Trophoblast cell (in vitro differentiated cells and primary cell): ENCODE measurements at regions not wholly inside any gene's neighbourhood (a gene's known extent, or its start where the extent isn't known, plus 50 kb on each side); places are given as distances from the start of the nearest gene placed in this dataset.
"Not testable (repeated sequence)": the region's sequence is repeated elsewhere in the genome, so short reads cannot be mapped to it uniquely, and the experiment has no call there.

ENCODE experiments used
- DNase-seq, 2 donors: peaks; one replicate each; pipeline ENCODE4 v3.0.0-alpha.2; 2016
- H2AFZ ChIP-seq: 2 replicates; pipeline ENCODE4 v1.6.1; 2013; ENCODE audit warnings: low read length, moderate library complexity, mild to moderate bottlenecking; ENCODE audit not compliant: insufficient read depth, poor library complexity
- H2AK5ac ChIP-seq: 2 replicates; pipeline ENCODE4 v1.6.1; 2013; ENCODE audit warnings: mild to moderate bottlenecking, low read length
- H2BK120ac ChIP-seq: 2 replicates; pipeline ENCODE4 v1.6.1; 2013; ENCODE audit warnings: low read length, mild to moderate bottlenecking, moderate library complexity; ENCODE audit not compliant: insufficient read depth, poor library complexity
- H2BK12ac ChIP-seq: 2 replicates; pipeline ENCODE4 v1.6.1; 2013; ENCODE audit warnings: mild to moderate bottlenecking, low read length, moderate library complexity
- H2BK5ac ChIP-seq: 2 replicates; pipeline ENCODE4 v1.6.1; 2013; ENCODE audit warnings: low read length, low read depth, moderate library complexity, mild to moderate bottlenecking; ENCODE audit not compliant: poor library complexity
- H3K14ac ChIP-seq: 2 replicates; pipeline ENCODE4 v1.6.1; 2013; ENCODE audit warnings: mild to moderate bottlenecking, low read length
- H3K18ac ChIP-seq: 2 replicates; pipeline ENCODE4 v1.6.1; 2013; ENCODE audit warnings: mild to moderate bottlenecking, low read length
- H3K23ac ChIP-seq: 2 replicates; pipeline ENCODE4 v1.6.1; 2013; ENCODE audit warnings: low read length
- H3K27ac ChIP-seq: 2 replicates; pipeline ENCODE4 v1.5.1; 2013; ENCODE audit warnings: low read depth, mild to moderate bottlenecking, inconsistent platforms, low read length, moderate library complexity
- H3K27me3 ChIP-seq: 2 replicates; pipeline ENCODE4 v1.6.1; 2013; ENCODE audit warnings: inconsistent platforms, mild to moderate bottlenecking, low read length, moderate library complexity; ENCODE audit not compliant: insufficient read depth
- H3K36me3 ChIP-seq, 2 experiments: 1 replicate in 1 of 2; 2 replicates in 1 of 2; pipeline ENCODE4 v1.6.1; 2013; ENCODE audit warnings: low read length in 2 of 2, mild to moderate bottlenecking in 2 of 2, moderate library complexity in 1 of 2; ENCODE audit not compliant: insufficient read depth in 2 of 2, control insufficient read depth in 1 of 2
- H3K4ac ChIP-seq: 2 replicates; pipeline ENCODE4 v1.6.1; 2013; ENCODE audit warnings: low read depth, mild to moderate bottlenecking, low read length, moderate library complexity
- H3K4me1 ChIP-seq, 2 experiments: 1 replicate in 1 of 2; 2 replicates in 1 of 2; pipeline ENCODE4 v1.6.1; 2013; ENCODE audit warnings: low read length in 2 of 2, mild to moderate bottlenecking in 2 of 2, moderate library complexity in 1 of 2; ENCODE audit not compliant: insufficient read depth in 2 of 2, control insufficient read depth in 1 of 2
- H3K4me2 ChIP-seq: 2 replicates; pipeline ENCODE4 v1.6.1; 2013; ENCODE audit warnings: inconsistent platforms, mild to moderate bottlenecking, low read length, moderate library complexity
- H3K4me3 ChIP-seq: 2 replicates; pipeline ENCODE4 v1.5.1; 2013; ENCODE audit warnings: mild to moderate bottlenecking, low read depth, low read length, inconsistent platforms
- H3K79me1 ChIP-seq: one replicate; pipeline ENCODE4 v1.6.1; 2013; ENCODE audit warnings: low read length
- H3K79me2 ChIP-seq: 2 replicates; pipeline ENCODE4 v1.6.1; 2013; ENCODE audit warnings: low read length, mild to moderate bottlenecking; ENCODE audit not compliant: control insufficient read depth, insufficient read depth, poor library complexity
- H3K9ac ChIP-seq: 2 replicates; pipeline ENCODE4 v1.6.1; 2013; ENCODE audit warnings: mild to moderate bottlenecking, low read length
- H3K9me3 ChIP-seq: 2 replicates; pipeline ENCODE4 v1.6.1; 2013; ENCODE audit warnings: low read depth, mild to moderate bottlenecking, control low read depth, inconsistent platforms, low read length; ENCODE audit not compliant: insufficient read depth
- H4K12ac ChIP-seq: 2 replicates; pipeline ENCODE4 v1.6.1; 2013; ENCODE audit warnings: low read depth, mild to moderate bottlenecking, low read length, moderate library complexity
- H4K8ac ChIP-seq: 2 replicates; pipeline ENCODE4 v1.6.1; 2013; ENCODE audit warnings: low read depth, mild to moderate bottlenecking, low read length, moderate library complexity
- H4K91ac ChIP-seq: one replicate; pipeline ENCODE4 v1.6.1; 2013; ENCODE audit warnings: low read depth, mild to moderate bottlenecking, low read length, moderate library complexity
- WGBS: extraction: QIAGEN DNeasy Blood & Tissue Kit; methylation state at CpG from one replicate; pipeline ENCODE4 v1.1.7; 2013; ENCODE audit warnings: missing lambda C conversion rate; ENCODE audit not compliant: insufficient read length, insufficient coverage; ENCODE audit errors: extremely low coverage; 5-methylcytosine and 5-hydroxymethylcytosine counted together

DNA sequence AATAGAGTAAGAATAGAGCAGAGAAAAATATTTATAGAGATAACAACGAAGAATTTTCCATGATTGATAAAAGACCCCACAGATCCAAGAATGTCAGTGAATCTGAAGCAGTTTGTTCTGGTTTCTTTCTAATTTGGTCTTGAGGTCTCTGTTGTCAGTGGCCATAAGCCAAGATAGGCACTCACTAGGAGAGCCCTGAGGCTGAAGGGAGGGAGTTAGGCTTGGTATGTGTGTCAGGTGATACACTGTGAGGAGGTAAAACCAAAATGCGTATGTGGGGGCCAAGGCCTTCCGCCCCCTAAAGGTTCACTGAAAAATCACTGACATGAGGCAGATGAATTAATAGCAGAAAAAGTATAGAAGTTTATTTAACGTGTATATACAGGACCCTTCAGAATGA is 382.3 kb upstream of the HTR2C start:
- WGBS: no CpG with 5 or more reads among the region's 4 CpGs
- H4K12ac ChIP-seq: no peak overlapping the region
- H3K23ac ChIP-seq: no peak overlapping the region
- H3K79me1 ChIP-seq: no peaks in the 10 kb centered on the region
- no peaks in the 10 kb centered on the region for H3K36me3 ChIP-seq
- H3K4me3 ChIP-seq: no peak overlapping the region
- H2AFZ ChIP-seq: no peak overlapping the region
- H3K79me2 ChIP-seq: no peaks in the 10 kb centered on the region
- no peak for DNase-seq
- H3K14ac ChIP-seq: no peak overlapping the region
- no peak overlapping the region for H4K91ac ChIP-seq
- H4K8ac ChIP-seq: no peak overlapping the region
- H3K4ac ChIP-seq: no peak overlapping the region
- no peak overlapping the region for H3K9ac ChIP-seq
- no peak overlapping the region for H2AK5ac ChIP-seq
- no peaks in the 10 kb centered on the region for H3K27me3 ChIP-seq
- no peak overlapping the region for H2BK120ac ChIP-seq
- H3K4me1 ChIP-seq: no peaks in the 10 kb centered on the region
- H3K4me2 ChIP-seq: no peak overlapping the region
- H3K27ac ChIP-seq: no peak overlapping the region
- H2BK12ac ChIP-seq: no peak overlapping the region
- H2BK5ac ChIP-seq: no peak overlapping the region
- H3K18ac ChIP-seq: no peak overlapping the region
- H3K9me3 ChIP-seq: no peaks in the 10 kb centered on the region

DNA sequence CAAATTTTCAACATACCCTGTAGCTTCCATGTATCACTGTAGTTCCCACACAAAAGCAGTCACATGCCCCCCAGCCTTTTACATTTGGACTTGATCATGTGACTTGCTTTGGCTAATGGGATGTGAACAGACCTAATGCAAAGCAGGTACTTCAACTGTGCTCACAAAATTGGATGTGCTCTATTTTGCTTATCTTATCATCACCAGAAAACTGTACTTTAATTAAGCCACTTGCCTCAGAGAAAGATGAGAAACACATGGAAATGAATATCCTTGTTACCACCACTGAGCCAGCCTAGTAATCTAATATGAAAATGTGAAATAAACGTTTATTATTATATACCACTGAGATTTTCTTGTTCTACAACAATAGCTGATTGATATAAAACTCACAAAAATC is 402.7 kb upstream of the HTR2C start:
- H3K4me1 ChIP-seq: no peaks in the 10 kb centered on the region
- H3K79me2 ChIP-seq: no peaks in the 10 kb centered on the region
- no peak overlapping the region for H3K18ac ChIP-seq
- no peak overlapping the region for H2BK120ac ChIP-seq
- no peak overlapping the region for H2BK5ac ChIP-seq
- no peak overlapping the region for H2AK5ac ChIP-seq
- H3K79me1 ChIP-seq: no peaks in the 10 kb centered on the region
- no peak overlapping the region for H3K23ac ChIP-seq
- no peak overlapping the region for H4K8ac ChIP-seq
- WGBS: no CpG with 5 or more reads among the region's 1 CpG
- H3K14ac ChIP-seq: no peak overlapping the region
- no peak overlapping the region for H3K9ac ChIP-seq
- H3K27me3 ChIP-seq: no peaks in the 10 kb centered on the region
- no peak overlapping the region for H3K4ac ChIP-seq
- no peak overlapping the region for H2BK12ac ChIP-seq
- H3K4me2 ChIP-seq: no peak overlapping the region
- no peak overlapping the region for H2AFZ ChIP-seq
- DNase-seq: no peak
- H3K4me3 ChIP-seq: no peak overlapping the region
- no peak overlapping the region for H4K12ac ChIP-seq
- no peak overlapping the region for H3K27ac ChIP-seq
- H3K9me3 ChIP-seq: no peaks in the 10 kb centered on the region
- no peaks in the 10 kb centered on the region for H3K36me3 ChIP-seq
- H4K91ac ChIP-seq: no peak overlapping the region

DNA sequence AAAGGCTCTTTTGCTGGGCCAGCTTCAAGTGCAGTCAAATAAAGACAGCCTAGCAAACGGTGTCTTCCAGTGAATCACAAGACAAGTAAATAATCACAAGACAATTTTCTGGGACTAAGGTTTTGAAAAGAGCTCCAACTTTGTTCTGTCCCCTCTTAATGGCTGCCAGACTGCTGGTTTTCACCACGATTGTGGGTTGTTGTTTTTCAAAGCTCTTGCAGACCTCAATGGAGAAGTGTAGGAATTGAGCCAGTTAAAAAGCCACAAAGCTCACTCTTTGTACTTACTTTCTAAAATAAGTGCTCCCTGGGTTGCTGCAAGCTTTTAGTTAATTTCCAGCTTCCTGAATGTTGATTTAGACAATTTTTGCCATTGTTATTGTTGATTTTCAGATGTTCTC is 405.8 kb upstream of the HTR2C start:
- Histone ChIP-seq H3K23ac (no peak overlapping the region), H2AK5ac (no peak overlapping the region), H3K79me2 (no peaks in the 10 kb centered on the region), H3K27ac (no peak overlapping the region), H3K9ac (no peak overlapping the region), H3K4me1 (no peaks in the 10 kb centered on the region), H3K4me2 (no peak overlapping the region), H4K8ac (no peak overlapping the region), H3K27me3 (no peaks in the 10 kb centered on the region), H4K91ac (no peak overlapping the region), H4K12ac (no peak overlapping the region), H2AFZ (no peak overlapping the region), H3K4me3 (no peak overlapping the region), H2BK5ac (no peak overlapping the region), H3K79me1 (no peaks in the 10 kb centered on the region), H2BK12ac (no peak overlapping the region), H2BK120ac (no peak overlapping the region), H3K36me3 (no peaks in the 10 kb centered on the region), H3K4ac (no peak overlapping the region), H3K14ac (no peak overlapping the region), H3K18ac (no peak overlapping the region), H3K9me3 (no peaks in the 10 kb centered on the region)
- no peak for DNase-seq
- WGBS: no CpG with 5 or more reads among the region's 2 CpGs

DNA sequence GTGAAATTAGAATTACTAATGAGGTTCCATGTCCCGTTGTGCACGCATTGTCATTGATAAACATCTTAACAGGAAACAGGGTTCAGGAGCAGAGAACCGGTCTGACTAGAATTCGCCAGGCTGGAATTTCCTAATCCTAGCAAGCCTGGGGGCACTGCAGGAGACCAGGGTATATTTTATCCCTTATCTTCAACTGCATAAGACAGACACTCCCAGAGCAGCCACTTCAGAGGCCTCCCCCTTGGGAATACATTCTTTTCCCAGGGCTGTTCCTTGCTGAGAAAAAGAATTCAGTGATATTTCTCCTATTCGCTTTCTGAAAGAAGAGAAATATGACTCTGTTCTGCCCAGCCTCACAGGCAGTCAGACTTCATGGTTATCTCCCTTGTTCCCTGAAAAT is 416.6 kb upstream of the HTR2C start:
- H3K79me2 ChIP-seq, H3K4me2 ChIP-seq, H3K27ac ChIP-seq, H3K18ac ChIP-seq, H3K14ac ChIP-seq, H3K23ac ChIP-seq, H2BK12ac ChIP-seq, H3K4me1 ChIP-seq, H3K4ac ChIP-seq, H3K27me3 ChIP-seq, H3K9ac ChIP-seq, H3K36me3 ChIP-seq, H2BK5ac ChIP-seq, H3K79me1 ChIP-seq, H2BK120ac ChIP-seq, H4K12ac ChIP-seq, DNase-seq, H3K4me3 ChIP-seq, H2AK5ac ChIP-seq, H3K9me3 ChIP-seq, H4K91ac ChIP-seq, H4K8ac ChIP-seq, H2AFZ ChIP-seq: not testable (repeated sequence)
- WGBS: no CpG with 5 or more reads among the region's 5 CpGs
